CD1c-positive myeloid dendritic cell (primary cell): ENCODE measurements at regions not wholly inside any gene's neighbourhood (a gene's known extent, or its start where the extent isn't known, plus 50 kb on each side); places are given as distances from the start of the nearest gene placed in this dataset.
"Not testable (repeated sequence)": the region's sequence is repeated elsewhere in the genome, so short reads cannot be mapped to it uniquely, and the experiment has no call there.

Experiments used
- DNase-seq: peaks from one replicate; pipeline ENCODE4 v3.0.0-alpha.2; 2016; ENCODE audit errors: extremely low spot score

GRCh38 chr1:177645491-177646190 lies 324.2 kb downstream of the SEC16B start:
- no peak for DNase-seq

DNA sequence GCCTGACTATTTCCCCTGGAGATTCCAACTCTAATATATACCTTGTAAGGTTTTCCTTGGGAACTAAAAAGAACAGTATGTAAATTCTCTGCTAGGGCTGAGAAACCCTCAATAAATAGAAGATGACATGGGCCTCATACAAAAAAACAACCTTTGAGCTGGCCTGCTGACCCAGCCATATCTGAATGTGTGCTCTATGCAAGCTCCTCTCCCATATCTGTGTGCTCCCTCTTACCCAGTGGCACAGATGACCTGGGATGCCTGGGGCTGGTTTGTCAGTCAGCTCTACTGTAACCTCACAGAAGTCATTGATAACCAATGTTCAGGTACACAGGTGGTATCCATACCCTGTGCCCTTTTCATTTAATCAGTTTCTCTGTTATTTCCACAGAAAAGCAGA lies 329.2 kb downstream of the SEC16B start:
- no peak for DNase-seq

DNA sequence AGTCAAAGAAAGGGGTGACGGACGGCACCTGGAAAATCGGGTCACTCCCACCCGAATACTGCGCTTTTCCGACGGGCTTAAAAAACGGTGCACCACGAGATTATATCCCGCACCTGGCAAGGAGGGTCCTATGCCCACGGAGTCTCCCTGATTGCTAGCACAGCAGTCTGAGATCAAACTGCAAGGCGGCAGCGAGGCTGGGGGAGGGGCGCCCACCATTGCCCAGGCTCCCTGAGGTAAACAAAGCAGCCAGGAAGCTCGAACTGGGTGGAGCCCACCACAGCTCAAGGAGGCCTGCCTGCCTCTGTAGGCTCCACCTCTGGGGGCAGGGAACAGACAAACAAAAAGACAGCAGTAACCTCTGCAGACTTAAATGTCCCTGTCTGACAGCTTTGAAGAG lies 335.7 kb downstream of the SEC16B start:
- not testable (repeated sequence) for DNase-seq

DNA sequence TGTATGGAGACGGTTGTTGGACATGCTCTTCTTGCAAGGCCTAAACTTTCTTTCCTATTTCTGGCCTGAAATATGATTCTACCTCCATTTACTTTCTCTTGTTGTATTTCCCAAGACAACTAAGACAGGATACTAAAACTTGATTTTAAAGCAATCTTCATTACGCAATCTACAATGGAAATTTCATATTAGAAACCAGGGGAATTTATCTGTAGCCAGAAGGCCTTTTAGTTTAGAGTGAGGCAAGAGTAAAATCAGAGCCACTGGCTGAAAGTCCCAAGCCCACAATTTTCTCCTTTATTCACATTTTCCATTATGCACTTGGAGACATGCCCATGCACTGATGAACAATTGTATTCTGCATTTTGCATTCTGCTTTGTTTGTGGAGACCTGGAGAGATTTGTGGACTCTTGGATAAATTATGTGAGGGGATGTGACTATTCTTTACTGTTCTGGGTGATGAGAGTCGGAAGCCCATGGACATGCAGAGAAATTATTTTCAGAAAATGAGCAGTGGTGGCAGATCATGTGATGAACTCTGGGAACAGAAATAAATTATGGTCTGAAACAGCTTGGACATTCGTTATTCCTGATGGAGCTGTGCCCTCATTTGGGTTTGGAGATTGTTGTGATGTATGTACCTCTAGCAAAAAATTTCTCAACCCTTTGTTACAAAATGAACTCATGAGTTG lies 336.8 kb downstream of the SEC16B start:
- no peak for DNase-seq

DNA sequence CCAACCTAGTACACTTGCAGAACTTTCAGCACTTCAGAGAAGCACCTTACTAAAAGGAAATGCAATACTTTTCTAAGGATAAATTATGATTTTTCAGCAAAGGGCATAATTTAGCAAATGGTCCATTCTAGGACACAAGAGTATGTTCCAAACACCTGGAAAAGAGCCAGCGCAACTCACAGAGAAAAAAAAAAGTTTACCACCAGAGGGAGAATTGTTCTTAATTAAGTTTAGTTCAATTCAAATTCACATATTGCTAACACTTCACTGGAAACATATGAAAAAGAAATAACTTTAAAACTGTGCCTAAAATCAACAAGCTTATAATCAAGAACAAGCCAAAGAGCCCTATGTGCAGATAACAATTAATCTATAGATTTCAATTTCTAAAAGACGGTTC lies 338.1 kb downstream of the SEC16B start:
- no peak for DNase-seq

DNA sequence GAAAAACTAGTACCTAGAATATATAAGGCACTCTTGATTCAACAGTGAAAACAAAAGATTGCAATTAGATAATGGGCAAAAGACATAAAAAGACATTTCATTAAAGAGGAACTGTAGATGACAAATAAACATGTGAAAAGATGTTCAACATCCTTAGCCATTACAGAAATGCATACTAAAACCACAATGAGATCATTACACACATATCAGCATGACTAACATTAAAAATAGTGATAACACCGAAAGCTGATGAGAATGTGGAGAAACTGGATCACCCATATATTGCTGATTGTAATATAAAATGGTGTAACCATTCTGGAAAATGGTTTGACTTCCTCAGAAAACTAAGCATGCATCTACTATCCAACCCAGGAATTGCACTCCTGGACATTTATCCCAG lies 340.3 kb downstream of the SEC16B start:
- DNase-seq: no peak

DNA sequence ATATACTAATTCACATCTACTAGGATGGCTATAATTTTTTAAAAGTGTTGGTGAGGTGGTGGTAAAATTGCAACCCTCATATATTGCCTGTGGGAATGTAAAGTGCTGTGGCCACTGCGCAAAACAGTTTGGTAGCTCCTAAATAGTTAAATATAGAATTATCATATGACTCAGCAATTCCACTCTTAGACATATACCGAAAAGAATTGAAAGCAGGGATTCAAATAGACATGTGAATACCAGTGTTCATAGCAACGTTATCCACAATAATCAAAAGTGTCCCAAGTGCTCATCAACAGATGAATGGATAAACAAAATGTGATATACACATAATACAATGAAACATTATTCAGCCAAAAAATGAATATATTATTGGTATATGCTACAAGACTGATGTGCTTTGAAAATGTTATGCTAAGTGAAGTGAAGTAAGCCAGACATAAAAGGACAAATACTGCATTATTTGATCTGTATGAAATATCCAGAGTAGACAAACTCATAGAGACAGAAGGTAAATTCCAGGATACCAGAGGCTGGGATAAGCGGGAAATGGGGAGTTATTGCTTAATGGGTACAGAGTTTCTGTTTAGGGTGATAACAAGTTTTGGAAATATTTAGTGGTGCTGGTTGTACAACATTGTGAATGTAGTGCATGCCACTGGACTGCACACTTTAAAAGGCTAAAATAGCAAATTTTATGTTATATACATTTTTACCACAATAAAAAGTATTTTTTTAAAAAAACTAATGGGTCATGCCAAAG lies 342.5 kb downstream of the SEC16B start:
- no peak for DNase-seq

- DNase-seq: no peak
Observed at GRCh38 chr1:177620636-177621190, 349.1 kb downstream of the SEC16B start.

GRCh38 chr1:177615251-177615650 lies 354.6 kb downstream of the SEC16B start:
- no peak for DNase-seq

GRCh38 chr1:177611402-177611801 lies 358.5 kb downstream of the SEC16B start:
- no peak for DNase-seq

DNA sequence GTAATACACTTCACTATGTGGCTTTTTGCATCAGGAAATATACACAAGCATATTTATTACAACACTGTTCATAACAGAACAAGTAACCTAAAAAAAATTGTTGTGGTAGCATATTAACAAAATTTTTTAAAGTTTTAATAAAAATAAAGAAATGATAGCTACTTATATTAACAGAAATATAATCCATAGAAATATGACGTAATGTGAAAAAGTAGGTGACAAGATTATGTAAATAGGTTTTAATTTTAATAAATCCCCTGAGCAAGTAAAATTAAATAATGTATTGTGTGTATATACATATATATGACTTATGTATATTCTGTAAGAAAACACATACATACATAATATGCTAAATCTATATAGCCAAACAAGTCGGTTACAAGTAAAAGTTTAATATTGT lies 359.9 kb downstream of the SEC16B start:
- no peak for DNase-seq

DNA sequence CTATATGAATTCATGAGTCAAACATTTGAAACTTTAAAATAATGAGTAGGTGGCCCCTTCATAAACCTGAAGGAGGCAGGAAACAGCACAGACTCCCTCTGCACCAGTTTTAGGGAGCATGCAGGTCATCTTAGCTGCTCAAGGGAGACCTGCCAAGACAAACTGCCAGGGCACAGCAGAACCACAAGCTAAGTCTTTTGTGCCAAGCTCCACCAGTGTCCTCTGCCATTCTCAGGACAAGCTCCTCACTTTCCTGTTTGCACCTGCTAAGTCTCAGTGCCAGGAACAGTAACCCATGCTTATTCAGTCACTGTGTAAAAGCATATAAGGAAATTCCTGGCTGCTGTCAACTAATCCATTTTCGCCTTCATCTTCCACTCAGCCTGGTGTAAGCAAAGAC lies 368.9 kb downstream of the SEC16B start:
- DNase-seq: no peak

- DNase-seq: no peak
Observed at GRCh38 chr1:177600321-177600720, 369.5 kb downstream of the SEC16B start.

DNA sequence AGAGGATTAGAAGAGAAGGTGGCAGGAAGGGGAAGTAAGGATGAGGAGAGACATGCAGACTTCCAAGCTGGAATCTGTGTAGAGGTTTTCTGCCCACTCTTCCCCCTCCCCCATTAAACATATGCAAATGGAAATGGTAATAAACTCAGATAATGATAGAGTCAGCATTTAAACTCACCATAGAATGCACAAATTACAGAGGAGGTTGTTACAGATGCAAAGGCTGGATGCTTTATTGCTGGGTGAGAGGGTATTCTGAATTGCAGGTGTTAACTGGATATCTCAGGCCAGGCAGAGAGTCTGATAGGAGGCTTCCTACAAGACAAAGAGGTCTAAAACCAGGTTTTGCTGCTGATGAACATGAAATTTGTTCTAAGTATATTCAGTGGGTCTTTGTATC lies 372.5 kb downstream of the SEC16B start:
- DNase-seq: no peak

DNA sequence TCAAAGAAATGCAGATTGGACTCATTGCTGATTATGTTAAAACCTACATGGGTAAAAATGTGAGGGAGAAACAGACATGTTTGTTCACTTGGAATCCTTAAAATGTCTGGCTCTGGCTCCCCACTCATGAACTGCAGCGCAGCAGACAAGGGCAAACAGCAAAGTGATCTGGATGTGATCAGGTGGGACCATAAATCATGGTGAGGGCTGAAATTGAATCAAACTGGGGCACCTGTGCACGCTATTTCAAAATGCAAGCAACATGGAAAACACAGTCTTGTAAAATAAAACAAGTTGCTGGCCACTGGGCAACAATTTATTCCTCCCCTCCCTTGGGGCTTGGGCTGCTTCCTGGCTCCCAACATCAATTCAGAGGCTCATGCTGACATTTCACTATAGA lies 373.4 kb downstream of the SEC16B start:
- DNase-seq: no peak

DNA sequence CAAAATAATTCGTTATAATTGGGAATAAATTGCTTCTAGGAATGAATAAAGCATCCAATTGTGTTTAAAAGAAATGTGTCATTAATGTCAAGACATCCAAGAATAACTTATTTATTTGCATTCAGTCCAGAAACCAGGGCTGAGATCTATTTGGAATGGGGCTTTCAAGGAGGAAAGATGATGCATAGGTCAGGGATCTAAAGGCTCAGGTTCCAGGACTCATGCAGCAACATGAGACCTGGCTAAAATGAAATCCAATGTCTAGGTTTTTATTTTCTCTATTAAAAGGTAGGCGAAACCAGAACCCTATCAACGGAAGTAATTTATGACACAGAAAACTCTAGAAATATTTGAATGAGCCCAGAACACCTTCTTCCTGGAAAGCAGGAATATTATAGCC lies 376.8 kb downstream of the SEC16B start:
- no peak for DNase-seq

- no peak for DNase-seq
Observed at GRCh38 chr1:177592624-177593023, 377.2 kb downstream of the SEC16B start.

DNA sequence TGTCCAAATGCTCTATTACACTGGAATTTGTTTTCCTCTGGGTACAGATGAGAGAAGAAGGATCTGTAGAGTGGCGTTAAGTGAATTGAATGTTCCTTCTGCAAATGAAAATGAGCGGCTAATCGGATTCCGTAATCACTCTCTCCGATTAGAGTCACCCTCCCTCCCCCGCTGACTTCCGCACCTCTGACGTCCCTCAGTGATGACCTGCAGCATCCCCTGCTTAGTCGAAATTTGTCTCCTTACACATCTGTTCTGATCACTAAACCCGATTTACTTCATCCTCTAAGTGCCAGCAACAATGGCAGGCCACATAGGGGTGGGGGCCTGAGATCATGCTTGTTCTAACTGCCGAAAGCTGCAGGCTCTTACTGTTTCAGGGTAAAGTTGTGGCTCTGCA lies 378.7 kb downstream of the SEC16B start:
- DNase-seq: no peak

DNA sequence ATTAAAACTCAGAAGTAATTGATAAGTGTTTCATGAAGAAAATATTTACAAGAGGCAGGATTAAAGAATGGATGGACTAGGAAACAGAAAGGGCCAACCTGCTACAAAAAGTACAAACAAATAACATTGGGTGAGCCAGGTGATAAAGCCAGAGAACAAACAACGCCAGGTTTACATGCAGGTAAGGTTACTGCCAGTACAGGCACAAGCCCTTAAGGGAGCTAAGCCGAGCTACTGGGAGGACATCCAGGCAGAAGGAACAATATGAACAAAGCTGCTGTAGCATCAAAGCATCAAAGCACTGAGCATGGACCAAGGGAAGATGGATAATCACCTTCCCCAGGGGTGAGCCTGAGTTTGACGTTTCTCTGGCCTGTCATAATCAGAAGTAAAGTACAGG lies 380.7 kb downstream of the SEC16B start:
- DNase-seq: no peak

DNA sequence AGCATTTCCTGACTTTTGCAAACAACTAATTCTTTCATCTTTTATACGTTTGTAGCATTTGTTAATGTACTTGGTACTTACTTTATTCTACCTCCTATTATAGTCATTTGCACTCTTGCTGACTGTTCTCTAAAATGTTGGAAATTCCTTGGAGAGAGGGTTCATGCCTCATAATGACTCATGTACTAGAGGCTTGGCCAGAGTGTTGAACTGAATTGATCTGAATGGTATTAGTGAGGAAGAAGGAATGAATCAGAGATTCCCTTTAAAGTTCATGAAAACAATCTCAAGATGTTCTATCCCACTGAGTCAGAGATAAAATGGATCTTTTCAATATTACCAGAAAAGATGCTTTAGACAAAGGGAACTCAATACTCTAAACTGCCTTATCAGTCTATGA lies 383.4 kb downstream of the SEC16B start:
- no peak for DNase-seq

DNA sequence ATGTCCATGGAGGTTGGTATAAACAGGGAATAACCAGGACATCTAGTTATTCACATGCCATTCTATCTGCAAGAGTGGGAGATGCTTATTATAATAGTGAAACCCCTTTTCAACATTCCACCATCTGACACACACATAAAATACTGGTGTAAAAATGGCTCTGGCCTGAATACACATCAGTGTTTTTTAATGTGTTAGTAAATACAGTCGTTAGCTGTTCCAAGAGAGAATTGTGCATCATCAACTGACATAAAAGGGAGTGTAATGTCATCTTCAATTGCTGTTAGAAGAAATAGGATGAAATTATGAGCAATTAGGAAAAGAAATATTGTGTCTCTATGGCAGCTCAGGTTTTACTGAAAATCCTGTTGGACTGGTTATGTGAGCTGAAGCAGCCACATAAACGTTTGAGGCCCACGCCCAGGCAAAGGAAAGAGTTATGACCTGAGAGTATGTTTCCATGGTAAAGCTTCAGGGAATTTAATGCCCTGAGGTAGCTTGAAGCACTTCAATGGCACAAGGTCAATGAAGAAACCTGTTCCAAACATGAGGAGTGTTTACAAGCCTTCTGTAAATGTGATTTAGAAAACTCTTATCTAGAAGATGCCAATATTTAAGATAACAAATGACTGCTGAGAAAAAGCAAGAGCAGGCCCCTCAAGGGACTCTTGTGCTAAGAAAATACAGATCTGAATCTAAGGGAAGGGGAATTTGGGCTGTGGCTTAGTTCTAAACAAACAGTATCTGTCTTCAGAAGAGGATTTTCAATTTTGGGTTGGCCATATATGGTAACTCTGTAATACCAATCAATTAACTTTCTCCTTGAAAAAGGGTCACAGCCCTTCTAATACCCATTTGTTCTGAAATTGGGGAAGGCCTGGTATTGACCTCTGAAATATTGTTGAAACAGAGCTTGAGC lies 384.3 kb downstream of the SEC16B start:
- DNase-seq: no peak

GRCh38 chr1:177573901-177574300 lies 396.0 kb downstream of the SEC16B start:
- DNase-seq: no peak
